ENCODE measurements at regions not wholly inside any gene's neighbourhood (a gene's known extent, or its start where the extent isn't known, plus 50 kb on each side); places are given as distances from the start of the nearest gene placed in this dataset.

GRCh38 chr16:14354561-14355351 is 275.3 kb downstream of the PARN start:
- ChIA-PET CTCF (no interaction called here), POLR2A (interaction anchor here in 1 of 2 donors (0.6 kb wide), 1 partner anchor 1902 kb away, joined by 3 read pairs; no protein-coding TSS in a partner anchor)
- H3K4me1 Mint-ChIP-seq, result peaks cover 8 to 10% (median 9%) of the 10 kb centered on the region in 3 donors
- no peaks in the 10 kb centered on the region for H3K9me3 Mint-ChIP-seq
- no peaks in the 10 kb centered on the region for H3K36me3 Mint-ChIP-seq
- H3K27me3 ChIP-seq (replicated peaks in 1 of 2; ENCODE audit: control insufficient read depth in 2 of 2, extremely low read depth in 1 of 2, insufficient read depth in 2 of 2, low read length in 1 of 2), result peaks cover 0 to 22% of the 10 kb centered on the region in 2 experiments
- no peak overlapping the region for H3K27ac ChIP-seq (ENCODE audit: low read length)
- peak in 3 of 35 experiments; percentile 6 to 26 (median 24) for DNase-seq
- no peaks in the 10 kb centered on the region for H3K4me1 ChIP-seq (ENCODE audit: control insufficient read depth in 1 of 2, extremely low read depth in 1 of 2, insufficient read depth in 2 of 2, low read length in 2 of 2)
- peak overlapping the region; percentile 28 to 35 for H3K4me3 ChIP-seq (ENCODE audit: control insufficient read depth in 1 of 2, extremely low read depth in 1 of 2, low read length in 1 of 2)
- ATAC-seq (replicated peaks in 1 of 4), result peak; percentile 37 to 69 (median 62)
- peak overlapping the region; percentile 56 to 62 for H3K27ac Mint-ChIP-seq
- H3K4me3 Mint-ChIP-seq, result peak overlapping the region; percentile 67 to 75 (median 68)
- WGBS (ENCODE audit: insufficient coverage), result 0% methylated on average over 1 of the region's 10 CpGs
- H3K36me3 ChIP-seq (ENCODE audit: control insufficient read depth in 2 of 2, extremely low read depth in 1 of 2, insufficient read depth in 1 of 2, low read length in 1 of 2), result no peaks in the 10 kb centered on the region
- peaks cover 0 to 2% of the 10 kb centered on the region in 2 donors for H3K27me3 Mint-ChIP-seq
- H3K9me3 ChIP-seq, result no peaks in the 10 kb centered on the region

GRCh38 chr16:14353340-14353739 is 276.7 kb downstream of the PARN start:
- no peaks in the 10 kb centered on the region for H3K4me1 ChIP-seq (ENCODE audit: control insufficient read depth in 1 of 2, extremely low read depth in 1 of 2, insufficient read depth in 2 of 2, low read length in 2 of 2)
- H3K9me3 Mint-ChIP-seq, result no peaks in the 10 kb centered on the region
- H3K4me3 ChIP-seq (ENCODE audit: control insufficient read depth in 1 of 2, extremely low read depth in 1 of 2, low read length in 1 of 2), result no peak overlapping the region
- ATAC-seq (replicated peaks in 1 of 4), result no peak
- H3K27me3 ChIP-seq (replicated peaks in 1 of 2; ENCODE audit: control insufficient read depth in 2 of 2, extremely low read depth in 1 of 2, insufficient read depth in 2 of 2, low read length in 1 of 2), result peaks cover 0 to 14% of the 10 kb centered on the region in 2 experiments
- no peaks in the 10 kb centered on the region for H3K36me3 ChIP-seq (ENCODE audit: control insufficient read depth in 2 of 2, extremely low read depth in 1 of 2, insufficient read depth in 1 of 2, low read length in 1 of 2)
- no peaks in the 10 kb centered on the region for H3K9me3 ChIP-seq
- POLR2A ChIA-PET, result no interaction called here
- H3K4me3 Mint-ChIP-seq, result no peak overlapping the region
- CTCF ChIA-PET, result no interaction called here
- no peak overlapping the region for H3K27ac ChIP-seq (ENCODE audit: low read length)
- WGBS (ENCODE audit: insufficient coverage), result 77% methylated on average over 5 of the region's 6 CpGs
- H3K27me3 Mint-ChIP-seq, result peaks cover 0 to 1% of the 10 kb centered on the region in 2 donors
- no peak for DNase-seq
- no peak overlapping the region for H3K27ac Mint-ChIP-seq
- peaks cover 8 to 10% (median 9%) of the 10 kb centered on the region in 3 donors for H3K4me1 Mint-ChIP-seq
- no peaks in the 10 kb centered on the region for H3K36me3 Mint-ChIP-seq

GRCh38 chr16:14351647-14352046 is 278.4 kb downstream of the PARN start:
- 88% methylated on average over 4 of the region's 6 CpGs for WGBS (ENCODE audit: insufficient coverage)
- Histone ChIP-seq H3K4me1 (ENCODE audit: control insufficient read depth in 1 of 2, extremely low read depth in 1 of 2, insufficient read depth in 2 of 2, low read length in 2 of 2) (no peaks in the 10 kb centered on the region), H3K4me3 (ENCODE audit: control insufficient read depth in 1 of 2, extremely low read depth in 1 of 2, low read length in 1 of 2) (no peak overlapping the region), H3K27me3 (replicated peaks in 1 of 2; ENCODE audit: control insufficient read depth in 2 of 2, extremely low read depth in 1 of 2, insufficient read depth in 2 of 2, low read length in 1 of 2) (peaks cover 0 to 10% of the 10 kb centered on the region in 2 experiments), H3K36me3 (ENCODE audit: control insufficient read depth in 2 of 2, extremely low read depth in 1 of 2, insufficient read depth in 1 of 2, low read length in 1 of 2) (no peaks in the 10 kb centered on the region), H3K9me3 (no peaks in the 10 kb centered on the region), H3K27ac (ENCODE audit: low read length) (no peak overlapping the region)
- Mint-ChIP-seq H3K36me3 (no peaks in the 10 kb centered on the region), H3K27me3 (peaks cover 0 to 1% of the 10 kb centered on the region in 2 donors), H3K4me1 (peaks cover 8 to 10% (median 9%) of the 10 kb centered on the region in 3 donors), H3K9me3 (no peaks in the 10 kb centered on the region), H3K27ac (no peak overlapping the region), H3K4me3 (no peak overlapping the region)
- DNase-seq (no peak), ATAC-seq (replicated peaks in 1 of 4) (no peak)
- CTCF ChIA-PET, result no interaction called here
- POLR2A ChIA-PET, result no interaction called here

GRCh38 chr16:14350626-14351025 is 279.4 kb downstream of the PARN start:
- WGBS (ENCODE audit: insufficient coverage), result 70% methylated on average over 4 of the region's 8 CpGs
- no peaks in the 10 kb centered on the region for H3K36me3 ChIP-seq (ENCODE audit: control insufficient read depth in 2 of 2, extremely low read depth in 1 of 2, insufficient read depth in 1 of 2, low read length in 1 of 2)
- H3K9me3 ChIP-seq, result no peaks in the 10 kb centered on the region
- ATAC-seq (replicated peaks in 1 of 4) (no peak), DNase-seq (no peak)
- H3K4me1 ChIP-seq (ENCODE audit: control insufficient read depth in 1 of 2, extremely low read depth in 1 of 2, insufficient read depth in 2 of 2, low read length in 2 of 2), result no peaks in the 10 kb centered on the region
- H3K4me1 Mint-ChIP-seq, result peaks cover 8 to 10% (median 9%) of the 10 kb centered on the region in 3 donors
- no peak overlapping the region for H3K4me3 ChIP-seq (ENCODE audit: control insufficient read depth in 1 of 2, extremely low read depth in 1 of 2, low read length in 1 of 2)
- no peaks in the 10 kb centered on the region for H3K36me3 Mint-ChIP-seq
- no peak overlapping the region for H3K27ac ChIP-seq (ENCODE audit: low read length)
- no peak overlapping the region for H3K27ac Mint-ChIP-seq
- H3K27me3 Mint-ChIP-seq, result peaks cover 0 to 3% of the 10 kb centered on the region in 2 donors
- ChIA-PET CTCF (no interaction called here), POLR2A (no interaction called here)
- H3K27me3 ChIP-seq (replicated peaks in 1 of 2; ENCODE audit: control insufficient read depth in 2 of 2, extremely low read depth in 1 of 2, insufficient read depth in 2 of 2, low read length in 1 of 2), result peaks cover 0 to 6% of the 10 kb centered on the region in 2 experiments
- peaks cover 0 to 5% (median 0%) of the 10 kb centered on the region in 3 donors for H3K9me3 Mint-ChIP-seq
- H3K4me3 Mint-ChIP-seq, result no peak overlapping the region

- DNase-seq, result no peak
- H3K27ac ChIP-seq (ENCODE audit: low read length), result no peak overlapping the region
- ChIA-PET POLR2A (no interaction called here), CTCF (no interaction called here)
- Mint-ChIP-seq H3K36me3 (no peaks in the 10 kb centered on the region), H3K4me3 (no peak overlapping the region), H3K27me3 (peaks cover 0 to 3% of the 10 kb centered on the region in 2 donors), H3K9me3 (peaks cover 0 to 5% (median 0%) of the 10 kb centered on the region in 3 donors), H3K4me1 (peaks cover 5 to 6% (median 5%) of the 10 kb centered on the region in 3 donors), H3K27ac (no peak overlapping the region)
- H3K36me3 ChIP-seq (ENCODE audit: control insufficient read depth in 2 of 2, extremely low read depth in 1 of 2, insufficient read depth in 1 of 2, low read length in 1 of 2), result no peaks in the 10 kb centered on the region
- no peaks in the 10 kb centered on the region for H3K4me1 ChIP-seq (ENCODE audit: control insufficient read depth in 1 of 2, extremely low read depth in 1 of 2, insufficient read depth in 2 of 2, low read length in 2 of 2)
- 93% methylated on average over 3 of the region's 8 CpGs for WGBS (ENCODE audit: insufficient coverage)
- no peak for ATAC-seq (replicated peaks in 1 of 4)
- H3K9me3 ChIP-seq, result no peaks in the 10 kb centered on the region
- H3K4me3 ChIP-seq (ENCODE audit: control insufficient read depth in 1 of 2, extremely low read depth in 1 of 2, low read length in 1 of 2), result no peak overlapping the region
- peaks cover 0 to 4% of the 10 kb centered on the region in 2 experiments for H3K27me3 ChIP-seq (replicated peaks in 1 of 2; ENCODE audit: control insufficient read depth in 2 of 2, extremely low read depth in 1 of 2, insufficient read depth in 2 of 2, low read length in 1 of 2)
These were observed 279.0 kb downstream of the MRTFB start for GRCh38 chr16:14350081-14350480.

GRCh38 chr16:14347706-14348105 is 276.6 kb downstream of the MRTFB start:
- H3K36me3 Mint-ChIP-seq, result no peaks in the 10 kb centered on the region
- 71% methylated on average over 2 of the region's 12 CpGs for WGBS (ENCODE audit: insufficient coverage)
- Histone ChIP-seq H3K27ac (ENCODE audit: low read length) (no peak overlapping the region), H3K27me3 (replicated peaks in 1 of 2; ENCODE audit: control insufficient read depth in 2 of 2, extremely low read depth in 1 of 2, insufficient read depth in 2 of 2, low read length in 1 of 2) (peaks cover 0 to 4% of the 10 kb centered on the region in 2 experiments), H3K36me3 (ENCODE audit: control insufficient read depth in 2 of 2, extremely low read depth in 1 of 2, insufficient read depth in 1 of 2, low read length in 1 of 2) (no peaks in the 10 kb centered on the region), H3K9me3 (no peaks in the 10 kb centered on the region), H3K4me1 (ENCODE audit: control insufficient read depth in 1 of 2, extremely low read depth in 1 of 2, insufficient read depth in 2 of 2, low read length in 2 of 2) (no peaks in the 10 kb centered on the region), H3K4me3 (ENCODE audit: control insufficient read depth in 1 of 2, extremely low read depth in 1 of 2, low read length in 1 of 2) (no peak overlapping the region)
- DNase-seq (no peak), ATAC-seq (replicated peaks in 1 of 4) (no peak)
- H3K9me3 Mint-ChIP-seq, result peaks cover 3 to 11% (median 4%) of the 10 kb centered on the region in 3 donors
- ChIA-PET CTCF (no interaction called here), POLR2A (no interaction called here)
- peaks cover 0 to 6% of the 10 kb centered on the region in 2 donors for H3K27me3 Mint-ChIP-seq
- no peak overlapping the region for H3K27ac Mint-ChIP-seq
- no peak overlapping the region for H3K4me3 Mint-ChIP-seq
- H3K4me1 Mint-ChIP-seq, result no peaks in the 10 kb centered on the region

All from T-cell (primary cell).